HG02623 (cell line): ENCODE measurements at regions not wholly inside any gene's neighbourhood (a gene's known extent, or its start where the extent isn't known, plus 50 kb on each side); places are given as distances from the start of the nearest gene placed in this dataset.

Source experiments
- ATAC-seq: cut with Tn5 transposase; IDR thresholded peaks from one replicate; pipeline ENCODE4 v1.9.1; 2021; ENCODE audit warnings: moderate library complexity; ENCODE audit not compliant: unreplicated experiment

- no peak for ATAC-seq
These were observed 122.8 kb upstream of the MAP3K1 start for GRCh38 chr5:56692359-56693219.

DNA sequence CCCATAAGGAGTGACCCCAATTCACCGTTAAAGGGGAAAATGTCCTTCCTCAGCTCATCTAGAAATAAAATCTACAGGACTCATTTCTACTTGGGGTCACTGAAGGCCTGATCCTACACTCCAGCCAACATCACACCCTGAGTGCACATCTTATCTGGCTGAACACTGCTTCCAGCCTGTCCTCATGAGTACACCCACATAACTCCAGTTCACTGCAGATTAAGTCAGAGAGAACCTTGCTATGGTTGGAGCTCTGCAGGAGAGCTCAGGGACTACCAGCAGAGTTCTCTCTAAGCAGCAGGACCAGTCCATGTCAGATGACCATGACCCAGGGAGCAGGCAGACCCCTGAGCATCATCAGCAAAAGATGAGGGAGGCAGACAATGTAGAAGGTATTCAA lies 126.9 kb upstream of the MAP3K1 start:
- no peak for ATAC-seq

DNA sequence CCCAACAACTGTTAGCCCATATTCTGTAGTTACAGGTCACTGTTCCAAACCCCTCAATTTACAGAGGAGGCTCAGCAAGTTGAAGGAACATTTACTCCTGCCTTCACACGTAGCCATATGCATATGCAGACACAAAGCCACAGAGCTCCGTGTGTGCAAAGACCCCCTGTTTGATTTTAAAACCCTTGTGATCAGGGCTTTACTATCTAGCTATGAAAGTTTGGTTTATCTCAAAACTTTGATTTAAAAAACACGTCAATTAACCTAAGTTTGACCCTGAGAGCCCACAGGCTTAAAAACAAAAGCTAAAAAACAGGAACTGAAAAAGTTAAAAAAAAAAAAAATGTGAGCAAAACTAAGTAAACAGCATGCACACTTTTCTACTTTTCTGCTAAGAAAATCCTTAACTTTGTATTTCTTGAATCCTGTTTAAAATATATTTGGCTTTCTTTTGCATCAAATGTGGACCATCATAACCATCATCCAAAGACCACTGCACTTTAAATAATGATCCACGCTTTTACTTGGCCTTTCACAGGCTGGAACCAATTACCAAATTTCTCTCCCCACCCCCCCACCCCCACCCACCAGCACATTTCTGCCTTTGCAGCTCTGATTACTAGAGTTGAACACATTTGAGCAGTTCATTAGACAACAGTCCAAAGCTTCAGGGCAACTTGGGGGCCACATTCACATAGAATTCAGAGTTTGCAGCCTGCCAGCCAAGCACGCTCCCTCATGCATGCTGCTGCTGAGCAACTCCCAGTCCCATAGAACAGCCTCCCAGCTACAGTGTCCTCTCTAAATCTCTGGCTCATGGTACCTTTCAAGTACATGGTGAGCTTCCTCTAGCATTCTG lies 128.8 kb upstream of the MAP3K1 start:
- ATAC-seq = peak; percentile 71

DNA sequence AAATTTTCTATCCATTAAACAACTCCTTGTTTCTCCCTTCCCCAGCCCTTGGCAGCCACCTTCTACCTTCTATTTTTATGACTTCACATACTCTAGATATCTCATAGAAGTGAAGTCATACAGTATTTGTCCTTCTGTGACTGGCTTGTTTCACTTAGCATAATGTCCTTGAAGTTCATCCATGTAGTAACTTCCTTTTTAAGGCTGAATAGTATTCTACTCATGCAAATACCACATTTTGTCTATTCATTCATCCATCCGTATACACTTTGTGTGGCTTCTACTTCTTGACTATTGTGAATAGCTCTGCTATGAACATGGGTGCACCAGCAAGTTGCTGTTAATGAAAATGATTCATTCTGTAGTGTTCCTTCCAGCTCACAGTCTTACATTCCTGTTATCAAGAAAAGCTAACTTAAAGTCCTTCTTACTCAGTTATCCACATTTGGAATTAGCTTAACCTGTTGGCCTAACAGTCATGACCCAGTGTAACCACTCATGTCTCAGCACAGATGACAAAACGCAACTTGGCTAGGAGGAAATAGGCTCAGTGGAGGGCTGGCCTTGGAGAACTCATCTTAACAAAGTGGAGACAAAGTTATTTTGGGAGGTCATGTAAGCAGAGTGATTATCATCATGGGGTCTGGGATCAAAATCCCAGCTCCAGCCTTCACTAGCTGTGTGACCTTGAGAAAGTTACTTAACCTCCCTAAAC lies 129.7 kb upstream of the MAP3K1 start:
- no peak for ATAC-seq

GRCh38 chr5:56684159-56684558 lies 131.2 kb upstream of the MAP3K1 start:
- ATAC-seq = no peak

DNA sequence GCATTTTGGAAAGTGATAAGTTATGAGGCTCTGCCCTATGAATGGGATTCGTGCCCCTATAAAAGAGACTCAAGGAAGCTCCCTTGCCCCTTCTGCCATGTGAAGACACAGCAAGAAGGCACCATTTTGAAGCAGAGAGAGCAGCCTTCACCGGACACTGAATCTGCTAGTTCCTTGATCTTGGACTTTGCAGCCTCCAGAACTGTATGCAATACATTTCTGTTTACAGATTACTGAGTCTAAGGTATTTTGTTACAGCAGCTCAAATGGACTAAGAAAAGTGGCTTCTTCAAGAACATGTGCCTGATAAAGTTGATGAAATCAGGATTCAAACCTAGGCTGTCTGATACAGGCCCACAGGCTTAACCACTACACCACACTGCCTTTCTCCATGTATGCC lies 131.6 kb upstream of the MAP3K1 start:
- no peak for ATAC-seq

GRCh38 chr5:56683281-56683680 lies 132.1 kb upstream of the MAP3K1 start:
- no peak for ATAC-seq

GRCh38 chr5:56681346-56681745 lies 134.0 kb upstream of the MAP3K1 start:
- no peak for ATAC-seq

DNA sequence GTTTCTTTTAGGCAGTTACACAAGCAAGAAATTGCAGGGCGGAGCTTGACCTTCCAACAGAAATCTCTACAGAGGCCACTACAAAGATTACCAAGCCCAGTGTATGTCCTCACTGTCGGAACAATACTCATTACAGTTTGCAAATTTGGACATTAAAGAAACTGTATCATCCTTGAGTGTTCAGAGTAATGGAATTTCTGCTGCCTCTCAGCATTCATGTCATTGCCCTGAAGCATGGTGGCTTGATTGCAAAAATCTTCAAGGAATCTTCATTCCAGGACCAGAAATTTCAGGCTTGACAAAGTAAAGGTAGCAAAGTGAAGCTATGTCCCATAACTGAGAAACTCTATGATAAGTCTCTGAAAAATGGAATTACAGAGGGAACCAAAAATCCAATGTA lies 134.6 kb upstream of the MAP3K1 start:
- no peak for ATAC-seq

DNA sequence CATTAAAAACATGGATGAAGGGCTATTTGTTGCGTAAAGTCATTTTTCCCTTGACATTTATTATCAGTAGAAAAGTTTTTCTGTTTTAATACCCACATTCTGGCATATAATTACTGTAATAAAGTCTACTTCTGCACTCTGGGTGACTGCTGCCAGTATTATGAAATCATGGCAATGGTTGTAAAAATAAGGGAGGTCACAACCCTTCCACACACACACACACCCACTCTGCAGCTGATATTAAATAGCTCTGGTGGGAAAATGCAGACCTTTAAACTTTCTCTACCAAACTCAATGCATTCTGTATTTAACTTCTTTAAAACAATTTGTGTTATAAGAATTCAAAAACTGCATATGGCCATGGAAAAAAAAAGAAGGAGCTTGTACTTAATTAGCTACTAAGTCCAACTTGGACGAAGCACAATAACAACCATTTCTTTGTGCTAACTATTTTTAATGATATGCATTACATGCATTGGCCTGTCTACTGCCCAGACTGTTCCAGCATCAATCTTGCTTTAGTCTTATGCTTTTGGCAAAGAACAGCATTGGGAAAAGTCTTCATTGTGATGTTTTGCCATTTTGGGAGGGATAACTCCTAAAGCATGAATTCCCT lies 137.6 kb upstream of the MAP3K1 start:
- no peak for ATAC-seq

GRCh38 chr5:56676091-56676768 lies 139.1 kb upstream of the MAP3K1 start:
- no peak for ATAC-seq

GRCh38 chr5:56674441-56674840 lies 140.9 kb upstream of the MAP3K1 start:
- no peak for ATAC-seq

GRCh38 chr5:56673171-56673570 lies 142.2 kb upstream of the MAP3K1 start:
- no peak for ATAC-seq

DNA sequence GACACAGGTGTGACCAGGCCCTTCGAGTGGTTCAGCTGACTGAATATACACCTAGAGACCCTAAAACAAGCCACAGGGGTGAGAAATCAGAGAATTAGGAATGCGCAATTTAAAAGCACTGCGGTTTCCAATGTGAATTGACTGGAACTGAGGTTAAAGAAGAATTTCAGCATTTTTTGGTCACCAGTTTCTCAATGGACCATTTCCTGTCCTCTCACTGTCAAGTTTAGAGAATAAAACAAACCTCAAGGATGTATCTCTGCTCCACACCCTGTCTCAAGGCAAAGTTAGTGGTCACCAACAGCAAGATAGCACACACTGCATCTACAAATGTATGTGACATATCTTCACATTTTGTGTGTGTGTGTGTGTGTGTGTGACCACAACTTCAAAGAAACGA lies 143.8 kb upstream of the MAP3K1 start:
- ATAC-seq = no peak

DNA sequence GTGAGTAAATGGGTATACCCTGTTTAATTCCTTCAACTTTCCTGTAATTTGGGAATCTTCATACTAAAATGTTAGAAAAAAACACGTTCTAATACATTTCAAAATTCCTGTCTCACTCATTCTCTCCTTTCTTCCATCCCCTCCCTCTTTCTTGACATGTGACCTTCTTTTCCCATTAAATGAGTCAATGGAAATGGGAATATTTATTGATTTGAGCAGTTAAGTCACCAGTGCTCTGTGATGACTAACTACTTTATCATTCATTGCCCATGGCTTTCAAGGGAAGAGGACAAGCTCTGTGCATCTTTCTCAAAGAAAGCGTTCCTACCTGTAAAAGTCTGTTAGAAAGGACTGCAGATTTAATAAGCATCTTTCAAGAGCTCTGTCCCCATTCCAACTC lies 144.4 kb upstream of the MAP3K1 start:
- no peak for ATAC-seq

- ATAC-seq = peak; percentile 98
These were observed 145.5 kb upstream of the MAP3K1 start for GRCh38 chr5:56669534-56670483.

DNA sequence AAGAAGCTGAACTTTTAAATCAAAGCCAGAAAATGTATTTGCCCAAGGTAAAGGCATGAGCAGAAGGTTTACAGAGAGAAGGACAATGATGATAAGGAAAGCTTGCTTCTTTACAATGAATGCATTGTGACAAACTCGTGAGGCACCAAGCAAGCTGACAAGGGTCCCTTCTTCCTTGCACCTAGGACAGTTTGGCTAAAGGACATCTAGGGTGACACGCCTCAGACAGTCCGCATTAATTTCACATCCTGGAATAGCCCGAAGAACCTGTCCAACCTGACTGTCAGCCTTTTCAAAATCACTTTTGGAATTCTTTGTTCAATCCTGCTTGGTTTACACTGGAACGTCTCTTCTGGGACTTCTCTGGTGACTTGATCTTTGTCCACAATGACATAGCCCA lies 146.4 kb upstream of the MAP3K1 start:
- no peak for ATAC-seq

GRCh38 chr5:56667692-56668091 lies 147.7 kb upstream of the MAP3K1 start:
- no peak for ATAC-seq

- ATAC-seq = no peak
These were observed 148.4 kb upstream of the MAP3K1 start for GRCh38 chr5:56666901-56667300.
